Duodenal mucosa (tissue), 2 donors: ENCODE measurements at regions not wholly inside any gene's neighbourhood (a gene's known extent, or its start where the extent isn't known, plus 50 kb on each side); places are given as distances from the start of the nearest gene placed in this dataset.
A peak's percentile ranks its signal among the peaks of the same experiment; 100 is the strongest.
"Not testable (repeated sequence)": the region's sequence is repeated elsewhere in the genome, so short reads cannot be mapped to it uniquely, and the experiment has no call there.

Experiments
- H3K27ac ChIP-seq: one replicate; pipeline ENCODE4 v1.7.0; 2013; ENCODE audit warnings: low read depth, low read length
- H3K27me3 ChIP-seq, 2 donors: one replicate each; pipeline ENCODE4 v1.7.0; 2013; ENCODE audit warnings: low read length in 2 of 2, control low read depth in 1 of 2; ENCODE audit not compliant: insufficient read depth in 2 of 2, control insufficient read depth in 1 of 2
- H3K36me3 ChIP-seq, 2 donors: one replicate each; pipeline ENCODE4 v1.7.0; 2013; ENCODE audit warnings: low read length in 2 of 2, control low read depth in 1 of 2; ENCODE audit not compliant: insufficient read depth in 2 of 2, control insufficient read depth in 1 of 2
- H3K4me1 ChIP-seq, 2 donors: one replicate each; pipeline ENCODE4 v1.7.0; 2013; ENCODE audit warnings: low read length in 2 of 2, control low read depth in 1 of 2; ENCODE audit not compliant: insufficient read depth in 2 of 2, control insufficient read depth in 1 of 2
- H3K4me3 ChIP-seq, 2 donors: one replicate each; pipeline ENCODE4 v1.7.0; 2013; ENCODE audit warnings: low read length in 2 of 2, low read depth in 1 of 2
- H3K9ac ChIP-seq, 2 donors: one replicate each; pipeline ENCODE4 v1.7.0; 2013; ENCODE audit warnings: low read length in 2 of 2, low read depth in 1 of 2
- H3K9me3 ChIP-seq, 2 donors: one replicate each; pipeline ENCODE4 v1.7.0; 2013; ENCODE audit warnings: low read length in 2 of 2, control low read depth in 1 of 2; ENCODE audit not compliant: control insufficient read depth in 1 of 2

DNA sequence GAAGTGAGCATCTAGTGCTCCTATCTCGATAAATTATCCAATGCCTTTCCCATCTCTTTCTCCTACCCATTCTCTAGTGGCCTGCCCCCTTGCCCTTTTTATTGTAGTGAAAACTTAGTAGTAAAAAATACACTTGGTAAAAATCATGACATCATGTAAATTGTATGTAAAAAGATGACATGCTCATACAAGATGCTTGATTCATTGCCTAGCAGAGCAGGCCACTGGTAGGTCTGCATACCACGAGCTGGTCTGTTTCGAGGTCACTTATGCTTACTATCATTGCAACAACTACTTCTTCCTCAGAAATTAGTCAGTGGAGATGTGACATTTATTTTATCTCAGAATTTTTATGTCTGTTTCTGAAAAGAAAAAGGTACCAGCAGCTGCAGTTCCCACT, 177.3 kb downstream of the C9orf152 start:
- H3K9ac ChIP-seq, result no peak overlapping the region
- no peak overlapping the region for H3K27ac ChIP-seq
- no peak overlapping the region for H3K4me3 ChIP-seq
- peaks cover 7 to 17% of the 10 kb centered on the region in 2 donors for H3K4me1 ChIP-seq
- H3K27me3 ChIP-seq, result no peaks in the 10 kb centered on the region
- no peaks in the 10 kb centered on the region for H3K36me3 ChIP-seq
- H3K9me3 ChIP-seq, result no peaks in the 10 kb centered on the region

- no peak overlapping the region for H3K4me3 ChIP-seq
- peaks cover 7 to 17% of the 10 kb centered on the region in 2 donors for H3K4me1 ChIP-seq
- no peak overlapping the region for H3K27ac ChIP-seq
- no peaks in the 10 kb centered on the region for H3K27me3 ChIP-seq
- no peaks in the 10 kb centered on the region for H3K36me3 ChIP-seq
- no peak overlapping the region for H3K9ac ChIP-seq
- H3K9me3 ChIP-seq, result no peaks in the 10 kb centered on the region
These were observed 176.3 kb downstream of the C9orf152 start for GRCh38 chr9:110031511-110032173.

DNA sequence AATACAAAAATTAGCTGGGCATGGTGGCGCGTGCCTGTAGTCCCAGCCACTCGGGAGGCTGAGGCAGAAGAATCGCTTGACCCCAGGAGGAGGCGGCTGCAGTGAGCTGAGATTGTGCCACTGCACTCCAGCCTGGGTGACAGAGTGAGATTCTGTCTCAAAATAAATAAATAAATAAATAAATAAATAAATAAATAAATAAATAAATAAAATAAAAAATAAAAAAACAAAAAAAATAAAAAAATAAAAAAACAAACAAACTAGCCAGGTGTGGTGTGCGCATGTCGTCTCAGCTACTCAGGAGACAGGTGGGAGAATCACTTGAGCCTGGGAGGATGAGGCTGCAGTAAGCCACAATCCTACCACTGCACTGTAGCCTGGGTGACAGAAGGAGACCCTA, 175.4 kb downstream of the C9orf152 start:
- not testable (repeated sequence) for H3K4me3 ChIP-seq, H3K9me3 ChIP-seq, H3K36me3 ChIP-seq, H3K9ac ChIP-seq, H3K27me3 ChIP-seq, H3K27ac ChIP-seq
- peaks cover 7 to 17% of the 10 kb centered on the region in 2 donors for H3K4me1 ChIP-seq

GRCh38 chr9:110033869-110034268, 174.1 kb downstream of the C9orf152 start:
- Histone ChIP-seq H3K27ac (no peak overlapping the region), H3K4me3 (no peak overlapping the region), H3K27me3 (no peaks in the 10 kb centered on the region), H3K36me3 (no peaks in the 10 kb centered on the region), H3K9ac (no peak overlapping the region), H3K9me3 (no peaks in the 10 kb centered on the region), H3K4me1 (peaks cover 7 to 17% of the 10 kb centered on the region in 2 donors)

GRCh38 chr9:110036286-110036685, 171.7 kb downstream of the C9orf152 start:
- no peaks in the 10 kb centered on the region for H3K36me3 ChIP-seq
- no peak overlapping the region for H3K4me3 ChIP-seq
- no peak overlapping the region for H3K27ac ChIP-seq
- no peaks in the 10 kb centered on the region for H3K27me3 ChIP-seq
- H3K9ac ChIP-seq, result no peak overlapping the region
- H3K9me3 ChIP-seq, result no peaks in the 10 kb centered on the region
- peaks cover 0 to 5% of the 10 kb centered on the region in 2 donors for H3K4me1 ChIP-seq

- Histone ChIP-seq H3K27ac (no peak overlapping the region), H3K9ac (no peak overlapping the region), H3K36me3 (no peaks in the 10 kb centered on the region), H3K4me3 (no peak overlapping the region), H3K4me1 (peaks cover 0 to 5% of the 10 kb centered on the region in 2 donors), H3K27me3 (no peaks in the 10 kb centered on the region), H3K9me3 (no peaks in the 10 kb centered on the region)
These were observed 167.2 kb downstream of the C9orf152 start for GRCh38 chr9:110040788-110041187.

DNA sequence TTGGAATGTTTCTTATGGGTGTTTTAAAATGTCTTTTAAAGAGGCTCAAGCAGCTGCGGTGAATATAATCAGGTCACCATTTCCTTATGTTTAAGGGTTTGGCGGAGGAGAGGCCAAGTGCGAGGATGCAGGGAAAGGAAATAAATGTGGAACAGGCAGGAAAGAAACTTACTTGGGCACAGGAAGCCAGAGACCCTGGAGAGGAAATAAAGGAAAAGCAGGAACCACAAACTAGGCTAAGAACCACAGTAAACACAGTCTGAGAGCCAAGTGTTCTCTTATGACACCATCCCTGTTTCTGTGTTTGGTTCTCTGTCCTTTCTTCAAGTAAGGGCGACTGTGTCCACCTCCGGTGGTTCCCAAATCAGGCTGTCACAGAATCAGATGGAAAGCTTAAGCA, 166.5 kb downstream of the C9orf152 start:
- Histone ChIP-seq H3K9me3 (no peaks in the 10 kb centered on the region), H3K4me3 (no peak overlapping the region), H3K4me1 (peaks cover 0 to 5% of the 10 kb centered on the region in 2 donors), H3K27ac (no peak overlapping the region), H3K36me3 (no peaks in the 10 kb centered on the region), H3K27me3 (no peaks in the 10 kb centered on the region), H3K9ac (no peak overlapping the region)

DNA sequence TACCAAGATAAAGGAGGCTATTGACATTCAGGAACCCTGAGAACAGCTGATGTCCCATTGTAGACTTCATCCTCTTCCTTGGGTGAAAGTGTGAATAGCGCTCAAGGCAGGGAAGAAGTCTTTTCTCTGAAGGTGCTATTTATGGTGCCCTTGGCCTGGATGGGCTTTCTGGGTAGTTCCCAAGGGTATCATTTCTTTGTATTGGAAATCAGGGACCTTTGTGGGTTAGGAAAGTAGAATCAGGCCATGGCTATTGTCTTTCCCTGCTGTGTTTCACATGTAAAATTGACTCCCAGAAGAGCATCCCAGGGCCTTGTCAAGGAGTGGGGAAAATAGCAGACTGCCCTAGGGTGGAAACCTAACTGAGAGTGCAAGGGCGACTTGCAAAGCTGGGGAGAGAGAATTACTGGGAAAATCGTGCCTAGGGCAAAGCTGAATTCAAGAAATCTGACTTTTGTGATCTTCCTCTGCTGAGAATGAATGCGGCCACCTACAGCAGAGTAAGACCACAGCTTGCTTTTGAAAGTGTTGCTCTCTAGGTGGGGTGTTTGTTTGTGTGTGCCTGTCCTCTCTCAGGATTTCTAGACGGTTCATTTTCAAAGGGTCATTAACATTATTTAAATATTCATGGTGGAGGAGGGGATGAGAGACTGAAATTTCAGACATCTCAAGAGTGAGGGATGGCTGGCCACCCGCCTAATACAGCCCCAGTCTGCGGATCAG, 160.6 kb downstream of the C9orf152 start:
- Histone ChIP-seq H3K4me1 (peaks cover 14 to 24% of the 10 kb centered on the region in 2 donors), H3K4me3 (peak overlapping the region; percentile 62 to 81), H3K27me3 (peaks cover 3 to 4% of the 10 kb centered on the region in 2 donors), H3K27ac (no peak overlapping the region), H3K9me3 (no peaks in the 10 kb centered on the region), H3K9ac (peak overlapping the region; percentile 23 to 41), H3K36me3 (no peaks in the 10 kb centered on the region)

DNA sequence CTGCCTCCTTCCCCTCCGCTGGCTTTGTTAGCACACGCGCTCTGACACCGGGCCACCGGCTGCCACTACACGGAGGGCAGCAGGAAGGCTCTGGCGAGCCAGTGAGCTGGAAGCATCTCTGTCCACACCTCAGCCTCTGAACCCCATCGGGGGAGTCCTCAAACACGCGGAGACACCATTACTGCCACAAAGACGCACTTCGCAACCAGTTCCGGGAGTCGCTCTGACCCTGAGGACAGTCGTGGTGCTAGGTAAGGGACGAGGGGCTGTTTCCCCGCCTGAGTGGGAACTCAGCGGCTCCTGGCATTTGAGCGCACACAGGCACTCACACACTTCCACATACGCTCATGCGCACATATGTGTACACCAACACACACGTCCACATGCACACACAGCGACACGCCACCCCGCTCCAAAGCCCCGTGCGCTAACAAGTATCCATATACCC, 160.0 kb downstream of the C9orf152 start:
- H3K9me3 ChIP-seq, result no peaks in the 10 kb centered on the region
- peaks cover 3 to 4% of the 10 kb centered on the region in 2 donors for H3K27me3 ChIP-seq
- H3K4me3 ChIP-seq, result peak overlapping the region; percentile 62 to 81
- H3K27ac ChIP-seq, result no peak overlapping the region
- no peaks in the 10 kb centered on the region for H3K36me3 ChIP-seq
- peak overlapping the region; percentile 23 to 41 for H3K9ac ChIP-seq
- peaks cover 14 to 24% of the 10 kb centered on the region in 2 donors for H3K4me1 ChIP-seq

DNA sequence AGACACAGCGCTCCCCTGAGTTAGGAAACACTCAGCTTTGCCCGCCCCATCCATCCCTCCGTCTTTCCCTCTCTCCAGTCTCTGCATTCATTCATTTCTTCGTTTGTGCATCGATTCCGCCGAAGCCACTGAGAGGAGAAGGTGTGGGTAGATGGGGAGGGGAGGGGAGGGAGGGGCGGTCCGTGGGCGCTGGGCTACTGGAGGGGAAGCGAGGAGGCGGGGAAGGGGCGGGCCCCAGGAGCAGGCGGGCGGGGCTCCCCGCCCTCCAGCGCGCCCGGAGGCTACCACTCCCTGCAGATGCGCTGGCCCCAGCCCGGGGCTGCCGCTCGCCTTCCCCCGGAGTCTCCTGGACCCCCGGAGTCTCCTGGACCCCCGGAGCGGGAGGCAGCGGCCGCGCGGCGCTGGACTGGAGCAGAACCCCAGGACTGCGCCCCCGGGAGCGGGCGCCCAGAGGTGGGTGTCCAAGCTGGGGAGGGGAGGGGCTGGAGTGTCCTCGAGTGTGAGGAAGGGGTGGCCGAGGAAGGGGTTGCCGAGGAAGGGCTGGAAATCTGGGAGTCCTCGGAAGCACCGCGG, 159.5 kb downstream of the C9orf152 start:
- peak overlapping the region; percentile 70 to 74 for H3K9ac ChIP-seq
- peak overlapping the region; percentile 48 for H3K27ac ChIP-seq
- H3K9me3 ChIP-seq, result no peaks in the 10 kb centered on the region
- H3K4me3 ChIP-seq, result peak overlapping the region; percentile 62 to 81
- H3K36me3 ChIP-seq, result no peaks in the 10 kb centered on the region
- peaks cover 3 to 4% of the 10 kb centered on the region in 2 donors for H3K27me3 ChIP-seq
- peaks cover 14 to 24% of the 10 kb centered on the region in 2 donors for H3K4me1 ChIP-seq
